ENCODE measurements at regions not wholly inside any gene's neighbourhood (a gene's known extent, or its start where the extent isn't known, plus 50 kb on each side); places are given as distances from the start of the nearest gene placed in this dataset.

- H3K9me2 ChIP-seq (replicated peaks; ENCODE audit: control insufficient read depth, low read length) = no peaks in the 10 kb centered on the region
- no peaks in the 10 kb centered on the region for H3F3A ChIP-seq (ENCODE audit: control insufficient read depth, insufficient read depth)
- H3K4me1 ChIP-seq (ENCODE audit: control insufficient read depth, low read length) = no peaks in the 10 kb centered on the region
- no peaks in the 10 kb centered on the region for H4K20me1 ChIP-seq (ENCODE audit: control insufficient read depth, insufficient read depth, low read depth, low read length)
- no peaks in the 10 kb centered on the region for H3K27me3 ChIP-seq (ENCODE audit: control insufficient read depth, low read length)
- H3K9me3 ChIP-seq (ENCODE audit: control insufficient read depth, insufficient read depth, low read length) = no peaks in the 10 kb centered on the region
- TF ChIP-seq EZH2phosphoT487 (IDR thresholded peaks at IDR 0.05; ENCODE audit: borderline replicate concordance, low read length) (no peak), CTCF (IDR thresholded peaks at IDR 0.05; ENCODE audit: low read depth, low read length, poor library complexity, severe bottlenecking) (no peak)
- no peak overlapping the region for H3K4me3 ChIP-seq (ENCODE audit: low read length)
- H3K4me2 ChIP-seq (ENCODE audit: low read length) = no peak overlapping the region
- no peaks in the 10 kb centered on the region for H3K79me2 ChIP-seq (ENCODE audit: control insufficient read depth, low read length)
- no peaks in the 10 kb centered on the region for H3K36me3 ChIP-seq (ENCODE audit: control insufficient read depth, low read length)
- no peak overlapping the region for H3K27ac ChIP-seq (ENCODE audit: low read depth, low read length)
Measured at GRCh38 chr9:28056466-28056865, 483.2 kb upstream of the C9orf72 start.

GRCh38 chr9:28059192-28059591, 485.9 kb upstream of the C9orf72 start:
- H3K4me2 ChIP-seq (ENCODE audit: low read length) = no peak overlapping the region
- H3K36me3 ChIP-seq (ENCODE audit: control insufficient read depth, low read length) = no peaks in the 10 kb centered on the region
- TF ChIP-seq EZH2phosphoT487 (IDR thresholded peaks at IDR 0.05; ENCODE audit: borderline replicate concordance, low read length) = no peak
- no peaks in the 10 kb centered on the region for H4K20me1 ChIP-seq (ENCODE audit: control insufficient read depth, insufficient read depth, low read depth, low read length)
- no peaks in the 10 kb centered on the region for H3F3A ChIP-seq (ENCODE audit: control insufficient read depth, insufficient read depth)
- H3K9me2 ChIP-seq (replicated peaks; ENCODE audit: control insufficient read depth, low read length) = no peaks in the 10 kb centered on the region
- no peaks in the 10 kb centered on the region for H3K79me2 ChIP-seq (ENCODE audit: control insufficient read depth, low read length)
- no peak overlapping the region for H3K27ac ChIP-seq (ENCODE audit: low read depth, low read length)
- no peak overlapping the region for H3K4me3 ChIP-seq (ENCODE audit: low read length)
- H3K4me1 ChIP-seq (ENCODE audit: control insufficient read depth, low read length) = no peaks in the 10 kb centered on the region
- H3K27me3 ChIP-seq (ENCODE audit: control insufficient read depth, low read length) = no peaks in the 10 kb centered on the region
- no peaks in the 10 kb centered on the region for H3K9me3 ChIP-seq (ENCODE audit: control insufficient read depth, insufficient read depth, low read length)

GRCh38 chr9:28064241-28064815, 491.0 kb upstream of the C9orf72 start:
- no peaks in the 10 kb centered on the region for H3K27me3 ChIP-seq (ENCODE audit: control insufficient read depth, low read length)
- TF ChIP-seq CTCF (IDR thresholded peaks at IDR 0.05; ENCODE audit: low read depth, low read length, poor library complexity, severe bottlenecking) (no peak), EZH2phosphoT487 (IDR thresholded peaks at IDR 0.05; ENCODE audit: borderline replicate concordance, low read length) (no peak)
- no peaks in the 10 kb centered on the region for H3K79me2 ChIP-seq (ENCODE audit: control insufficient read depth, low read length)
- H3K4me3 ChIP-seq (ENCODE audit: low read length) = no peak overlapping the region
- no peaks in the 10 kb centered on the region for H3K36me3 ChIP-seq (ENCODE audit: control insufficient read depth, low read length)
- H3K4me1 ChIP-seq (ENCODE audit: control insufficient read depth, low read length) = no peaks in the 10 kb centered on the region
- no peak overlapping the region for H3K4me2 ChIP-seq (ENCODE audit: low read length)
- H3K27ac ChIP-seq (ENCODE audit: low read depth, low read length) = no peak overlapping the region
- H3K9me3 ChIP-seq (ENCODE audit: control insufficient read depth, insufficient read depth, low read length) = no peaks in the 10 kb centered on the region
- no peaks in the 10 kb centered on the region for H3K9me2 ChIP-seq (replicated peaks; ENCODE audit: control insufficient read depth, low read length)
- no peaks in the 10 kb centered on the region for H4K20me1 ChIP-seq (ENCODE audit: control insufficient read depth, insufficient read depth, low read depth, low read length)
- no peaks in the 10 kb centered on the region for H3F3A ChIP-seq (ENCODE audit: control insufficient read depth, insufficient read depth)

GRCh38 chr9:28073270-28073669, 500.0 kb upstream of the C9orf72 start:
- H3K27ac ChIP-seq (ENCODE audit: low read depth, low read length) = no peak overlapping the region
- no peaks in the 10 kb centered on the region for H3K79me2 ChIP-seq (ENCODE audit: control insufficient read depth, low read length)
- H3K9me2 ChIP-seq (replicated peaks; ENCODE audit: control insufficient read depth, low read length) = no peaks in the 10 kb centered on the region
- no peaks in the 10 kb centered on the region for H3F3A ChIP-seq (ENCODE audit: control insufficient read depth, insufficient read depth)
- H3K4me1 ChIP-seq (ENCODE audit: control insufficient read depth, low read length) = no peaks in the 10 kb centered on the region
- TF ChIP-seq EZH2phosphoT487 (IDR thresholded peaks at IDR 0.05; ENCODE audit: borderline replicate concordance, low read length) (no peak), CTCF (IDR thresholded peaks at IDR 0.05; ENCODE audit: low read depth, low read length, poor library complexity, severe bottlenecking) (peak; percentile 40)
- no peaks in the 10 kb centered on the region for H3K9me3 ChIP-seq (ENCODE audit: control insufficient read depth, insufficient read depth, low read length)
- no peaks in the 10 kb centered on the region for H3K27me3 ChIP-seq (ENCODE audit: control insufficient read depth, low read length)
- H3K36me3 ChIP-seq (ENCODE audit: control insufficient read depth, low read length) = no peaks in the 10 kb centered on the region
- no peaks in the 10 kb centered on the region for H4K20me1 ChIP-seq (ENCODE audit: control insufficient read depth, insufficient read depth, low read depth, low read length)
- no peak overlapping the region for H3K4me3 ChIP-seq (ENCODE audit: low read length)
- no peak overlapping the region for H3K4me2 ChIP-seq (ENCODE audit: low read length)

Data from DOHH2 (cell line).